ENCODE measurements at regions not wholly inside any gene's neighbourhood (a gene's known extent, or its start where the extent isn't known, plus 50 kb on each side); places are given as distances from the start of the nearest gene placed in this dataset.

DNA sequence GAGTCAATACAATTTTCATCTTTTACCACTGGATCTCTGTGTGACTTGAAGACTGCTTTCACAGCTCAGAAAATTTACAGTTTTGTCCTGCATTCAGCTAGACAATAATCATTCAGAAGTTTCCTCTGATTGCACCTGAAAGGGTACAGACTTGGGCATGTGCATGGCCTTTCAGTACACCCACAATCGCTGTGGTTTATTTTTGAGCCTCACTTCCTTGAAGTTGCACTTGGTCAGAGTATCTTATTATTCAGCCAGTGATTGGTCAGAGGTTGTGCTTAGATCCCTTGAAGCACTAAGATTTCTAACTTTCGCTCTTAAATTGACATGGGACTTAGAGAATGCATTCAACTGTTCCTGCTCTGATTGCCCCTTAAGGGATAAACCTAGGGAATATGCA, 508.2 kb downstream of the FAM181B start:
- TF ChIP-seq, protein P1, sequence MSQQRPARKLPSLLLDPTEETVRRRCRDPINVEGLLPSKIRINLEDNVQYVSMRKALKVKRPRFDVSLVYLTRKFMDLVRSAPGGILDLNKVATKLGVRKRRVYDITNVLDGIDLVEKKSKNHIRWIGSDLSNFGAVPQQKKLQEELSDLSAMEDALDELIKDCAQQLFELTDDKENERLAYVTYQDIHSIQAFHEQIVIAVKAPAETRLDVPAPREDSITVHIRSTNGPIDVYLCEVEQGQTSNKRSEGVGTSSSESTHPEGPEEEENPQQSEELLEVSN (IDR thresholded peaks at IDR 0.05) = no peak
- TF ChIP-seq EZH2 (IDR thresholded peaks at IDR 0.05; ENCODE audit: low read depth, low read length, severe bottlenecking) = no peak
- TF ChIP-seq POLR2A (IDR thresholded peaks at IDR 0.05; ENCODE audit: control extremely low read depth in 1 of 2, low read depth in 2 of 2, low read length in 2 of 2) = no peak
- no peak for TF ChIP-seq GTF2F1 (IDR thresholded peaks at IDR 0.05; ENCODE audit: borderline replicate concordance, low read depth, low read length)

Data from H1 (cell line).